ENCODE measurements at regions not wholly inside any gene's neighbourhood (a gene's known extent, or its start where the extent isn't known, plus 50 kb on each side); places are given as distances from the start of the nearest gene placed in this dataset.

DNA sequence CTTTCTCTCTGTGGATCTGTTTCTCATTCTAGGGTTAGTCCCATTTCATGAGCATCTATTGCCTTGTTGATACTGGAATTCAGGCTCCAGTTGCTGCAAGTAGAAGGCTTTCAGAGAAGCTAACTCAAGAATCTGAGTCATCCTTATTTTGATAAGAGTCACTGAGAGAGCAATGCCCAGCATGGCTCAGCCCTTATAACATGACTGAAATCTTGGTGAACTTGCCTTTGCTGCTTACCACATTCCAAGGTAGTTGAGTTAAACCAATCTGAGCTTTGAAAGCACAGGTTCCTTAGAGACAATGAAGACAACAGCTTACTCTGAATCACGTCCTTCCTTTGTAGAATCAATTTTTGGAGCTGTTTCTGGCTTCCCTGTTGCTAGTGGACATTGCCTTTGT, 53.6 kb upstream of the CHCHD3 start:
- TF ChIP-seq, protein P1, sequence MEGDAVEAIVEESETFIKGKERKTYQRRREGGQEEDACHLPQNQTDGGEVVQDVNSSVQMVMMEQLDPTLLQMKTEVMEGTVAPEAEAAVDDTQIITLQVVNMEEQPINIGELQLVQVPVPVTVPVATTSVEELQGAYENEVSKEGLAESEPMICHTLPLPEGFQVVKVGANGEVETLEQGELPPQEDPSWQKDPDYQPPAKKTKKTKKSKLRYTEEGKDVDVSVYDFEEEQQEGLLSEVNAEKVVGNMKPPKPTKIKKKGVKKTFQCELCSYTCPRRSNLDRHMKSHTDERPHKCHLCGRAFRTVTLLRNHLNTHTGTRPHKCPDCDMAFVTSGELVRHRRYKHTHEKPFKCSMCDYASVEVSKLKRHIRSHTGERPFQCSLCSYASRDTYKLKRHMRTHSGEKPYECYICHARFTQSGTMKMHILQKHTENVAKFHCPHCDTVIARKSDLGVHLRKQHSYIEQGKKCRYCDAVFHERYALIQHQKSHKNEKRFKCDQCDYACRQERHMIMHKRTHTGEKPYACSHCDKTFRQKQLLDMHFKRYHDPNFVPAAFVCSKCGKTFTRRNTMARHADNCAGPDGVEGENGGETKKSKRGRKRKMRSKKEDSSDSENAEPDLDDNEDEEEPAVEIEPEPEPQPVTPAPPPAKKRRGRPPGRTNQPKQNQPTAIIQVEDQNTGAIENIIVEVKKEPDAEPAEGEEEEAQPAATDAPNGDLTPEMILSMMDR (IDR thresholded peaks at IDR 0.05) = no peak
- TF ChIP-seq POLR2A (IDR thresholded peaks at IDR 0.05) = no peak

Measured in thyroid gland (tissue), 4 donors.